Stomach (tissue), 8 donors: ENCODE measurements at regions not wholly inside any gene's neighbourhood (a gene's known extent, or its start where the extent isn't known, plus 50 kb on each side); places are given as distances from the start of the nearest gene placed in this dataset.

Experiments
- DNase-seq, 2 donors: peaks; one replicate each; pipeline versions ENCODE4 v3.0.0 to v3.0.0-alpha.2; 2013 to 2019
- H3K27ac ChIP-seq, 5 donors: fragments of 200-600 bp in 4 of 5; sonication (generic) in 4 of 5; one replicate each; pipeline ENCODE4 v1.5.1; 2013 to 2019; ENCODE audit warnings: mild to moderate bottlenecking in 1 of 5, moderate library complexity in 1 of 5
- H3K27me3 ChIP-seq, 3 donors: fragments of 200-600 bp; sonication (generic); one replicate each; pipeline ENCODE4 v1.5.1; 2017 to 2019; ENCODE audit warnings: mixed run types in 1 of 3
- H3K36me3 ChIP-seq, 4 donors: fragments of 200-600 bp; sonication (generic); 1 replicate in 3 of 4; 2 replicates in 1 of 4; pipeline ENCODE4 v1.5.1; 2016 to 2019
- H3K4me1 ChIP-seq, 4 donors: fragments of 200-600 bp; sonication (generic); one replicate each; pipeline ENCODE4 v1.5.1; 2016 to 2019
- H3K4me3 ChIP-seq, 4 donors: fragments of 200-600 bp; sonication (generic) in 3 of 4; one replicate each; pipeline ENCODE4 v1.5.1; 2016 to 2019; ENCODE audit warnings: mild to moderate bottlenecking in 1 of 4
- H3K9me3 ChIP-seq, 4 donors: fragments of 200-600 bp; sonication (generic); one replicate each; pipeline ENCODE4 v1.5.1; 2016 to 2019
- CTCF ChIP-seq, 7 experiments: fragments of 450-650 bp in 4 of 7; fragments of 200-600 bp in 3 of 7; sonication (generic) in 3 of 7; IDR thresholded peaks; one replicate each; pipeline ENCODE4 v1.5.1; 2016 to 2019; ENCODE audit warnings: antibody characterized with exemption in 7 of 7, control low read depth in 2 of 7, mild to moderate bottlenecking in 1 of 7
- EP300 ChIP-seq: sonication (generic); formaldehyde crosslinking; IDR thresholded peaks from one replicate; pipeline ENCODE4 v1.6.1; 2017; ENCODE audit warnings: antibody characterized with exemption
- POLR2A ChIP-seq, 4 donors: fragments of 450-650 bp; IDR thresholded peaks; one replicate each; pipeline ENCODE4 v1.6.1; 2016; ENCODE audit warnings: antibody characterized with exemption in 4 of 4, control low read depth in 2 of 4, mild to moderate bottlenecking in 1 of 4, moderate library complexity in 1 of 4
- POLR2AphosphoS5 ChIP-seq, 3 donors: sonication (generic); formaldehyde crosslinking; IDR thresholded peaks; one replicate each; pipeline ENCODE4 v1.6.1; 2016; ENCODE audit warnings: antibody characterized with exemption in 3 of 3
- WGBS, 5 donors: extraction: QIAGEN DNeasy Blood & Tissue Kit in 3 of 5; methylation state at CpG; one replicate each; pipeline versions ENCODE4 v1.1.5 to v1.1.7; 2013 to 2018; 5-methylcytosine and 5-hydroxymethylcytosine counted together
- intact Hi-C: fragments of 100-400 bp; cut with DNase I; formaldehyde crosslinking; loops from one replicate; pipeline ENCODE4 v1.15.1; 2023; ENCODE audit warnings: low total_unique reads
- donor health status: healthy with polysubstance abuse.
- donor health status: Bipolar disorder and iron deficiency.
- donor health status: healthy.

- intact Hi-C loops, result no loop called here
- 64 to 83% (median 78%) methylated on average over 5 of the region's 5 CpGs for WGBS, 5 donors
These were observed 390.9 kb upstream of the PRICKLE1 start for GRCh38 chr12:42980441-42980840.

GRCh38 chr12:42979746-42980145 is 390.2 kb upstream of the PRICKLE1 start:
- intact Hi-C loops, result no loop called here

More at GRCh38 chr12:42980441-42980840, 390.9 kb upstream of the PRICKLE1 start:
- Histone ChIP-seq H3K27ac (no peak overlapping the region), H3K4me3 (no peak overlapping the region), H3K9me3 (no peaks in the 10 kb centered on the region), H3K27me3 (no peaks in the 10 kb centered on the region), H3K4me1 (no peaks in the 10 kb centered on the region), H3K36me3 (no peaks in the 10 kb centered on the region)
- no peak for DNase-seq
- TF ChIP-seq POLR2A (IDR thresholded peaks at IDR 0.05) (no peak), POLR2AphosphoS5 (IDR thresholded peaks at IDR 0.05) (no peak)

GRCh38 chr12:42978708-42979107 is 389.2 kb upstream of the PRICKLE1 start:
- H3K4me1 ChIP-seq, result no peaks in the 10 kb centered on the region
- WGBS, 5 donors, result 67 to 85% (median 75%) methylated on average over 1 of the region's 1 CpG
- no peaks in the 10 kb centered on the region for H3K27me3 ChIP-seq
- H3K9me3 ChIP-seq, result no peaks in the 10 kb centered on the region
- intact Hi-C loops, result no loop called here
- H3K27ac ChIP-seq, result no peak overlapping the region
- no peak overlapping the region for H3K4me3 ChIP-seq
- TF ChIP-seq POLR2AphosphoS5 (IDR thresholded peaks at IDR 0.05) (no peak), POLR2A (IDR thresholded peaks at IDR 0.05) (no peak), CTCF (IDR thresholded peaks at IDR 0.05) (no peak), EP300 (no peak)
- H3K36me3 ChIP-seq, result no peaks in the 10 kb centered on the region
- no peak for DNase-seq

More at GRCh38 chr12:42979746-42980145, 390.2 kb upstream of the PRICKLE1 start:
- H3K36me3 ChIP-seq, result no peaks in the 10 kb centered on the region
- H3K4me1 ChIP-seq, result no peaks in the 10 kb centered on the region
- DNase-seq, result no peak
- no peak overlapping the region for H3K27ac ChIP-seq
- no peak overlapping the region for H3K4me3 ChIP-seq
- no peaks in the 10 kb centered on the region for H3K27me3 ChIP-seq
- H3K9me3 ChIP-seq, result no peaks in the 10 kb centered on the region
- TF ChIP-seq CTCF (IDR thresholded peaks at IDR 0.05), result no peak
- no peak for TF ChIP-seq POLR2A (IDR thresholded peaks at IDR 0.05)
- TF ChIP-seq POLR2AphosphoS5 (IDR thresholded peaks at IDR 0.05), result no peak
- no peak for TF ChIP-seq EP300

GRCh38 chr12:42977451-42978230 is 388.1 kb upstream of the PRICKLE1 start:
- intact Hi-C loops, result no loop called here
- no peak for DNase-seq
- Histone ChIP-seq H3K9me3 (no peaks in the 10 kb centered on the region), H3K4me1 (no peaks in the 10 kb centered on the region), H3K4me3 (no peak overlapping the region), H3K36me3 (no peaks in the 10 kb centered on the region), H3K27me3 (no peaks in the 10 kb centered on the region), H3K27ac (no peak overlapping the region)
- TF ChIP-seq POLR2A (IDR thresholded peaks at IDR 0.05) (no peak), EP300 (no peak), POLR2AphosphoS5 (IDR thresholded peaks at IDR 0.05) (no peak), CTCF (IDR thresholded peaks at IDR 0.05) (no peak)
- 39 to 83% (median 53%) methylated on average over 1 of the region's 1 CpG for WGBS, 5 donors

GRCh38 chr12:42976620-42977019 is 387.1 kb upstream of the PRICKLE1 start:
- no peaks in the 10 kb centered on the region for H3K27me3 ChIP-seq
- no peaks in the 10 kb centered on the region for H3K4me1 ChIP-seq
- H3K27ac ChIP-seq, result no peak overlapping the region
- no peak for DNase-seq
- H3K9me3 ChIP-seq, result no peaks in the 10 kb centered on the region
- TF ChIP-seq POLR2A (IDR thresholded peaks at IDR 0.05) (no peak), POLR2AphosphoS5 (IDR thresholded peaks at IDR 0.05) (no peak), CTCF (IDR thresholded peaks at IDR 0.05) (no peak), EP300 (no peak)
- intact Hi-C loops, result no loop called here
- H3K4me3 ChIP-seq, result no peak overlapping the region
- no peaks in the 10 kb centered on the region for H3K36me3 ChIP-seq
